ENCODE measurements at regions not wholly inside any gene's neighbourhood (a gene's known extent, or its start where the extent isn't known, plus 50 kb on each side); places are given as distances from the start of the nearest gene placed in this dataset.

DNA sequence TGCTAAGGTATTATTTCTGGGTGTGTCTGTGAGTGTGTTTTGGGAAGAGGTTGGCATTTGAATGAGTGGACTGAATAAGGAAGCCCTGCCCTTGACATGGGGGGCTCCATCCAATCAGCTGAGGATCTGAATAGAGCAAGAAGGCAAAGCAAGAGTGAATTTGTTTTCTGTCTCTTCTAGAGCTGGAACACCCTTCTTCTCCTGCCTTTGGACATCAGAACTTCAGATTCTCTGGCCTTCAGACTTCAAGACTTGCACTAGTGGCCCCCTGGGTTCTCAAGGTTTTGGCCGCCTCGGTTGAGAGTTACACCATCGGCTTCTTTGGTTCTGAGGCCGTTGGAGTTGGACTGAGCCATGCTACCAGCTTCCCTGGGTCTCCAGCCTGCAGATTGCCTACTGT is 448.6 kb downstream of the SHISA9 start:
- TF ChIP-seq, protein P1, sequence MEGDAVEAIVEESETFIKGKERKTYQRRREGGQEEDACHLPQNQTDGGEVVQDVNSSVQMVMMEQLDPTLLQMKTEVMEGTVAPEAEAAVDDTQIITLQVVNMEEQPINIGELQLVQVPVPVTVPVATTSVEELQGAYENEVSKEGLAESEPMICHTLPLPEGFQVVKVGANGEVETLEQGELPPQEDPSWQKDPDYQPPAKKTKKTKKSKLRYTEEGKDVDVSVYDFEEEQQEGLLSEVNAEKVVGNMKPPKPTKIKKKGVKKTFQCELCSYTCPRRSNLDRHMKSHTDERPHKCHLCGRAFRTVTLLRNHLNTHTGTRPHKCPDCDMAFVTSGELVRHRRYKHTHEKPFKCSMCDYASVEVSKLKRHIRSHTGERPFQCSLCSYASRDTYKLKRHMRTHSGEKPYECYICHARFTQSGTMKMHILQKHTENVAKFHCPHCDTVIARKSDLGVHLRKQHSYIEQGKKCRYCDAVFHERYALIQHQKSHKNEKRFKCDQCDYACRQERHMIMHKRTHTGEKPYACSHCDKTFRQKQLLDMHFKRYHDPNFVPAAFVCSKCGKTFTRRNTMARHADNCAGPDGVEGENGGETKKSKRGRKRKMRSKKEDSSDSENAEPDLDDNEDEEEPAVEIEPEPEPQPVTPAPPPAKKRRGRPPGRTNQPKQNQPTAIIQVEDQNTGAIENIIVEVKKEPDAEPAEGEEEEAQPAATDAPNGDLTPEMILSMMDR (IDR thresholded peaks at IDR 0.05) = no peak
- no peak for TF ChIP-seq ZFX (IDR thresholded peaks at IDR 0.05; ENCODE audit: borderline replicate concordance)

Measured in 22Rv1 (cell line).